ENCODE measurements at regions not wholly inside any gene's neighbourhood (a gene's known extent, or its start where the extent isn't known, plus 50 kb on each side); places are given as distances from the start of the nearest gene placed in this dataset.

- DNase-seq (ENCODE audit: low spot score), result no peak
These were observed 92.8 kb downstream of the HNRNPLL start for GRCh38 chr2:38509947-38510326.

DNA sequence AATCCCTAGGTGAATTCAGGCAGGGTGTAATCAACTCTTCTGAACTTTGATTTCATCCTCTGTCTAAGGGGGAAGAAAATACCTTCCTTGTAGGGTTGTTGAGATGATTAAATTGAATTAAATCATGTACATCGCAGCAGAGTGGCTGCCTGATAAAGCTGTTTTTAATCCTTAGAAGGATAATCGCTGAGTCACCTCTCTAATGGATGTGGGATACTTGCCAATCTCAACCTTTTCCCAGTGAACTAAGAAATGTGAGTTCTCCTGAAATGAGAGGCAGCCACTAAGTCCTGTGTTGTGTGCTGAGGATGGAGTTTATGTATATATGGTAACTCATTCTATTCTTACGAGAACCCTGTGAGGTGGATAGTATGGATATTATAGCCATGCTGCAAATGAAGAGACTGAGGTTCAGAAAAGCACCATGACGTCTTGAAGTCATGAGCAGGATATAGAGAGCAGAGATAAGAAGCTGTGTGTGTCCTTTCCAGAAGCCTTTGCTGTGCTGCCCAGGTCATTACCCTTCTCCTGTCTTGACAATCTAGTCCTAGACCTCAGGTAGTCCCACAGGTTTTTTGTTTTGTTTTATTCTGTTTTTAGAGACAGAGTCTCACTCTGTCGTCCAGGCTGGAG lies 93.3 kb downstream of the HNRNPLL start:
- DNase-seq (ENCODE audit: low spot score), result no peak

DNA sequence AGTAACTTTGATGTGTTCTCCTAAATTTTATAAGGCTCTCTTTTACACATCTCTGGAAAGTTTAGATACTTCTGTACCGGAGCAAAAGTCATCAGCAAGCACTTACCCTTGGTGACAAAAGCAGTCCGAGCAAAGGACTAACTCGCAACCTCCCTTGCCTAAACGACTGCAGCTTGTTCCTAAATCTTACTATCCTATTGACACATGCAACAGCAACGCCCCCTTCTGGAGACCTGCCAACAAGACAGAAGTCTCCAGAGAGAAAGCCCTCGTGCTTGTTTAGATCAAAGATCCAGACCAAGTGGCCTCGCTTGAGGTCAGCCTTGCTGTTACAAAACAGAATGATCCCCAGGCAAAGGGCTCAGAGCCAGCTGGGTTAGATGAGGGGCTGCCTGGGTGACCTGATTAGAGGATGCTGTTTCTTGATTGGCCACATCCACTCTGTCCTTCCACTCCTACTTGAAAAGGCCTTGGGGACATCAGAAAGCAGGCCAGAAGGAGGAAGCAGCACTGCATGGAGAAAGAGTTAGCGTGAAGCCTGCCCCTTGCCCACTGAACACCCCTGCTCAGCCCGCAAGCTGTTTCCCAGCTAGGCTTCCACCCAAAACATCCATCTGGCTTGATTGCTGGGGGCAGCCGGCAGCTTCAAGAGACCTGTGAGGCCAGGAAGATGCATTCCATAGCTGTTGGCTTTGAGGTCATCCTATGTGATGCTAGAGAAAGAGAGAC lies 94.3 kb downstream of the HNRNPLL start:
- DNase-seq (ENCODE audit: low spot score), result peak; percentile 78

DNA sequence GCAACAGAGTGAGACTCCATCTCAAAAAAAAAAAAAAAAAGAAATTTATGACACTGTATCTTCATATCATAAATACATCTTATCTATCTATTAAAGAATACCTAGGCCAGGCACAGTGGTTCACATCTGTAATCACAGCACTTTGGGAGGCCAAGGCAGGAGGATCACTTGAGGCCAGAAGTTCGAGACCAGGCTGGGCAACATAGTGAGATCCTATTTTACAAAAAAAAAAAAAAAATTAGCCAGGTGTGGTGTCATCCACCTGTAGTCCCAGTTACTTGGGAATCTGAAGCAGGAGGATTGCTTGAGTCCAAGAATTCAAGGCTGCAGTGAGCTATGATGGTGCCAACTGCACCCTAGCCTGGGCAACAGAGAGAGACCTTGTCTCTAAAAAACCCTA lies 95.0 kb downstream of the HNRNPLL start:
- DNase-seq (ENCODE audit: low spot score), result no peak

DNA sequence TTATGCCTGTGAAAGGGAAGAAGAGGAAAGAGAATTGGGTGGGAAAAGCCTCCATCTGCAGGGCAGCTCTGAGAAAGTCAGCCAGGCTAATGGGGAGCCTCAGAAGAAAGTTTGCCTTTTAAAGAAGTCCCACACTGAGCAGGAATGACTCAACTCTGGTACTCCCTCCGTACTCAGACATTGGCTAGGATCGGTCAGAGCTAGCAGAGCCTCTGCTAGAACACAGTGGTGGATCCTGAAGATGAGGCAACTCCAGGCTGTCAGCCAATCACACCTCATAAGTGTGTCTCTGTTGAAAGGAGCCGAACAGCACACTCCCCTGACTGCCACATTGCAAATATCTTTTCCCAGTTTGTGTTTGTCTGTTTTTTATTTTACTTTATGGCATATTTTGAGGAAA lies 96.9 kb downstream of the HNRNPLL start:
- no peak for DNase-seq (ENCODE audit: low spot score)

GRCh38 chr2:38504169-38504568 lies 98.6 kb downstream of the HNRNPLL start:
- no peak for DNase-seq (ENCODE audit: low spot score)

GRCh38 chr2:38502107-38502506 lies 100.6 kb downstream of the HNRNPLL start:
- DNase-seq (ENCODE audit: low spot score), result no peak

DNA sequence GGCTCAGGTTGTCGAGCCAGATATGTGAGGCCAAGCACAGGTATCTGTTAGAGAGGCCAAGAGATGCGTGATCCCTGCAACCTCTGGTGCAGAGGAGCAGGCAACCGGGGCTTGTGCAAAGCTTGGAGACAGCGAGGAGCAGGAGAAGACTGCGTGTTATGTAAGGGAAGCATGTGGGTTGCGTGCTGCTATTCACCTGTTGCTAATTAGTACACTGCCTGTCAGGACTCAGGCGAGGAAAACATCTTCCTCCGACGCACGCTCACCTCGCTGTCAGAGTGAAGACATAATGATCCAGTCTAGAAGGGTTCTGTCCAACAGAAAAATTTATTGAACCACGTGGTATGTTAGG lies 102.5 kb downstream of the HNRNPLL start:
- no peak for DNase-seq (ENCODE audit: low spot score)

DNA sequence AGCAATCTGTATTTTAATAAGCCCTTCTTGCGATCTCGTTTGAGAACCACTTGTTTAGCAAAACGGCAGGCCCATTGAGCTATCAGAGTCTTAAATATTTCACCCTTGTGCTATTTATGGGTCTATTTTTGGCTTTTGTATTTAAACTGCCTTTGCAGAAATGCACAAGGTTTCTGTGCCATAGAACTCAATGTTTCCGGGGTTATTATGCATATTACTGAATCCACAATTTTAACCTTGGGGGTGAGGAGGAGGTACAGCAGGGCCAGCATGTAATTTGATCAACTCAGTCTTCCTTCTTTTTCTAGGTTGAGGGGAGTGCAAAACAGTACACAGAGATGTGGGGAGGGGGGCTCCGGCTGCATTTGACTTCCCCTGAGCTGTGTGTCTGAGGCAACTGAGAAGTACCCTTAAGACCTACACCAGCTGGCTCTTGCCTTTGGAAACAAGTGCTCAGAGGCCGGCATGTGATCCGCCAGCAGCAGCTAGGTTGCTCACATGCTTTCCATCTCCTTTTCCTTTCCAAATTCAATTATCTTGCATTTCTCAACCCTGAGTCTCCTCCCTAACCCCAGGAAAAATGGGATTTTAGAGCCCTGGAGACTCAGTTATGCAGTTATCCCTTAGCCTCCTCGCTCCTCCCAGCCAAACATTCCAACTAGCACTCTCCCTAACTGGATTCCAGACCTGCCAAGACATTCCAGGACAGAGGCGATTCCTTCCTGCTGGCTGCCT lies 103.0 kb downstream of the HNRNPLL start:
- DNase-seq (ENCODE audit: low spot score), result no peak

GRCh38 chr2:38498045-38498481 lies 104.7 kb downstream of the HNRNPLL start:
- no peak for DNase-seq (ENCODE audit: low spot score)

DNA sequence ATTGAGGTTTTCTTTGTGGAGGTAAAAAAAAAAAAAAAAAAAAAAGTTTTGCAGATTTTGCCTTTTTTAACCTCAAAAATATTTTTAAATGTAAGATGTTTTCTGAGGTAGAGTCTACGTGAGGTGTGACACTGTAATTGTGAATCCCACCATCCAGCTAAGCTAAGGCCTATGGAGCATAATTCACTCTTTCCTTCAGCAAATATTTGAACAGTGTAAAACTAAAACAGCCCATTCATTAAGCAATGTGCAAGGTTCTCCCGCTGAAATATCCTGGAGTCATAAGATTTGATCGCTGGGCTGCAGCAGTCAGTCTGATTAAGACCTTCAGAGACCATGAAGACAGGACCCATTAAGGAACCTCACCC lies 105.1 kb downstream of the HNRNPLL start:
- DNase-seq (ENCODE audit: low spot score), result no peak

DNA sequence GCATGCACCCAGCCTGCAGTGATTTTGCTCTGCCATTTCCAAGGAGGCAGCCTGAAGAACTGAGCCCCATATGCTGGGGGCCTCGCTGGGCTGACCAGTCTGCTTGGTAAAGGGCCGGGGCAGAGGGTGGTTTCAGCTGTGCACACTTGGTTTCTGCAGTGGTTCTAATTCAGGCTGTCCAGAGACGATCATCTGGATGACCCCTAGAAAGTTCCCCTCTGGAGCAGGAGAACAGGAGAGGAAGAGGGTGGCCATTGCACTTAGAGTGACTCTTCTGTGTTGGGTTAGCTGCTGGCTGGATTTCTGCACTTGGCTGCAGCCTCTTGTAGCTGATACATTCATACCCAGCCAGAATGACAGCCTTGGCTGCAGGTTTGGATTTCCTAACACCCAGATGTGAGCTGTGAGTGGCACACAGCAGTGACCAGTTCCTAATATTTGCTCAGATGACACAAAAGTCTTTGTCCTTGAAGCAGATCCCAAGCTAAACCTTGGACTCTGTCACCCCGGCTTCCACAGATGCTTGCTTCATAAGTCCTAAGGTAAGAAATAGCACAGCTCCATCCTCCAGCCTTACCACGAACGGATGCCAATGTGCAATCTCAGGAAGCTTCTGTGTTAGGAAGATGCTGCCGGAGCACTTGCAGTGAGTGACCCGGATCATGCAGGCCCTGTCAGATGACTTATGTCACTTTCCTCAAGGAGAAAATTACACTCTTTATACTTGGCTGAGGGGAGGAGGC lies 105.6 kb downstream of the HNRNPLL start:
- DNase-seq (ENCODE audit: low spot score), result no peak

DNA sequence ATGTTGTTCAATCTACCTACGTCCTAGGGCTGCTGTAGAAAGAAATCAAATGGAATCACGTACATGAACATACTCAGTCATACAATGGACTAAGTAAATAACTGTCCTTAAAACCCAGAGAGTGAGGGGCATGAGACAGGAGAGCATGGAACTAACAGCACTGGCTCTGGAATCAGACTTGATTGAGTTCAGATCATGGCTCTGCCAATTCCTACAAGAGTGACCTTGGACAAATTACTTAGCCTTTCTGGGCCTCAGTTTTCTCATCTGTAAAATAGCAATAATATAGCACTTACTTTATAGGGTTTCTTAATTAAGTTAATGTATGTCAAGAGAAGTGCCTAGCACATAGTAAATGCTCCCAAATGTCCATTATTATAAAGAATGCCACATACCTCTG lies 106.8 kb downstream of the HNRNPLL start:
- DNase-seq (ENCODE audit: low spot score), result no peak

- DNase-seq (ENCODE audit: low spot score), result no peak
These were observed 108.3 kb downstream of the HNRNPLL start for GRCh38 chr2:38494394-38494793.

DNA sequence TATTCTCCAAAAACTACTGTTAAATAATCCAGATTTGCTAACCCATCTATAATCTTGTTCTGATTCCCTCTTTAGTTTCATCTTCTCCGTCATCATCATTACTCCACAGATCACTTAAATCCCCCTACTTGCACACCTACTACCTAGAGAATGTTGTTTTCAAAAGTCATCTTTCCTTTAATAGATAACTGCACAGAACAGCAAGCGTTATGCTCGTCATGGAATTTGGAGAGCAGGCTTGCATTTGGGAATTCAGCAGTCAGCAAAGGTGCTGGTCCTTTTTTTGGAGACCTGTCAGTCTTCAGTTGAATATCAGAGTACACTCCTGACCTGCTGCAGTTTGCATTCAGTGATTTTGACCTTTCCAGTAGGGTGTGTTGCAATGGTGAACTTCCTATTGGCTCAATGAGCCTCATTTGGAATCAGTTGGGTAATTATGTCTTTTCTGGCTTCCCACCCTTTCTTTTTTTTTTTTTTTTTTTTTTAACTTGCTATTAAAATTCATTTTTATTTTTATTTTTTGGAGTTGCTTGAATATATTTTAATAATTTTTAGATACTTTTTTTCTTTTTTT lies 110.6 kb downstream of the HNRNPLL start:
- no peak for DNase-seq (ENCODE audit: low spot score)

DNA sequence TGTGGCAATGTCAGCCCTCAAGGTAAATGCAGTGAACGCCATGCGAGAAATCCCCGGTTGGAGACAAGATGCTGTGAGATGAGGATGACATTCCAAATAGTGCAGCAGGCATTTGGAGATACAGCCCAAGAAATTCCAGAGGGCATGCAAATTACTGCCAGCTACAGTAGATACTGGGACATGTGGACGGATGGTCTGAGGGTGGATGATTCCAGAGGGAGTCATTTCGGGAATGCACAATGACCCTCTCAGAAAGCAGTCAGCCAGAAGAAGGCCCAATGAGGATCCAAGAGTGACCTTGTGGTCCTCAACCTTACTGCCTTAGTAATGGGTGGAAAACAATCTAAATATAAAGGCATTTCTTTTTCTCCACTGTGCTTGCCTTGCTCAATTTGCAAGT lies 111.3 kb downstream of the HNRNPLL start:
- DNase-seq (ENCODE audit: low spot score), result no peak

- no peak for DNase-seq (ENCODE audit: low spot score)
These were observed 112.8 kb upstream of the ATL2 start for GRCh38 chr2:38489846-38490245.

DNA sequence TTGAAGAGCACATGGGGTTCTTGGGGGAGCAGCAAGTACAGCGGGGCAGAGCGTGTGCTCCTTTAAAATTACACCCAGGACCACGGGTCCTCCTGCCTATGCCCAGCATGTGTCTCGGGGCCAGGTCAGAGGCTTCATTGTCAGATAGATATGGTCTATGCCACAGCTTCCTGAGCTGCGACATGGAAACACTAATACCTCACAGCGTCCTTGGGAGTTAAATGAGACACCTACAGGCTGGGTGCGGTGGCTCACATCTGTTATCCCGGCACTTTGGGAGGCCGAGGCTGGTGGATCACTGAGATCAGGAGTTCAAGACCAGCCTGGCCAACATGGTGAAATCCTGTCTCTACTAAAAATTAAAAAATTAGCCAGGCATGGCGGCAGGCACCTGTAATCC lies 110.8 kb upstream of the ATL2 start:
- no peak for DNase-seq (ENCODE audit: low spot score)

DNA sequence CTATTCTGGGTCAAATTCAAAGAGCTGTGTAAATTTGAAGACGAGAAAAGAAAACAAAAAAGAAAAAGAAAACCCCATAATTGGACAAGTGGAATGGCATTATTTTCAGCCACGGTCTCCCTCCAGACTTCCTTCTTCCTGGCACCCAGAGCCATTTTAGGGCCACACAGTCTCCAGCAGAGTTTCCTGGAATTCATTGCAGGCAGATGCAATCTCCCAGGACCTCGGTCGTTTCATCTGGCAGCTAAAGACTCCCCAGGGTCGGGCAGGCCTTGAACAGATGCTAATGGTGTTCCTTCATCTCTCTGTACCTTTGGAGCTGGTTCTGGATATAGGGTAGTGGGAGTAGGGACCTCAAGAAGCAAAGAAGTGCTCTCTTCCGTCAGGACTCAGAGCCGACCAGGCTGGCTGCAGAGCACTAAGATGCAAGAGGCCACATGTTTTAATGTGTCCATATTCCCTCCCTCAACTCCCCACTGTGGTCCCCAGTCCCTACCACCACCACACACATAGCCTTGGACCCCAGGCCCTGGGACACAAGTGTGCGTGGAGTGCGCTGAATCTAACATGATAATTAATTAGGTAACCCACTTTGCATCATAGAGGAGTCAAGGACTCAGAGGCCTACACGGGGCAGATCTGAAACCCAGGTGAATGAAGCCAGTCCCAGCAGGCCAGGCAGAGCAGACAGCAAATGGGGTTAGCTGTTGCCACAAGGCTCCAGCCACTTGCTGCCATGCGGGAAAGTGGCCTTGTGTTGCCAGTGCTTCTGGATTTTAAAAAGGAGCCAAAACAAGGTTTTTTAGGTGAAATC lies 109.3 kb upstream of the ATL2 start:
- DNase-seq (ENCODE audit: low spot score), result no peak

DNA sequence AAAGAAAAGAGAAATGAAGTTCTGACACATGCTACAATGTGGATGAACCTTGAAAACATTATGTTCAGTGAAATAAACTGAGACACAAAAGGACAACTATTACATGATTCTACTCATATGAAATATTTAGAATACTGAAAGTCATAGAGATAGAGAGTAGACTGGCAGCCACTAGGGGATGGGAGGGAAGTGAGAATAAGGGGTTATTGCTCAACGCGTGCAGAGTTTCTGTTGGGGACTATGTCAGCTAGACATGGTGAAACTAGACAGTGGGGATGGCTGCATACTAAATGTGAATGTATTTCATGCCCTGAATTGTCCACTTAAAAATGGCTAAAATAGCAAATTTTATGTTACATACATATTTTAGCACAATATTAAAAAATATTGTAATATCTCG lies 108.7 kb upstream of the ATL2 start:
- DNase-seq (ENCODE audit: low spot score), result no peak

GRCh38 chr2:38484957-38485356 lies 107.9 kb upstream of the ATL2 start:
- no peak for DNase-seq (ENCODE audit: low spot score)
